ENCODE measurements at regions not wholly inside any gene's neighbourhood (a gene's known extent, or its start where the extent isn't known, plus 50 kb on each side); places are given as distances from the start of the nearest gene placed in this dataset.

GRCh38 chrX:144798972-144799371 is 448.3 kb upstream of the SPANXN1 start (continued):
- TF ChIP-seq KDM4A (IDR thresholded peaks at IDR 0.05; ENCODE audit: low read depth, low read length, severe bottlenecking) (no peak), JUN (IDR thresholded peaks at IDR 0.05; ENCODE audit: low read depth, low read length) (no peak), EP300 (IDR thresholded peaks at IDR 0.05; ENCODE audit: borderline replicate concordance in 1 of 2, low read depth in 2 of 2, low read length in 2 of 2) (no peak)

Measured in H1 (cell line).